ENCODE measurements at regions not wholly inside any gene's neighbourhood (a gene's known extent, or its start where the extent isn't known, plus 50 kb on each side); places are given as distances from the start of the nearest gene placed in this dataset.
A peak's percentile ranks its signal among the peaks of the same experiment; 100 is the strongest.
"Not testable (repeated sequence)": the region's sequence is repeated elsewhere in the genome, so short reads cannot be mapped to it uniquely, and the experiment has no call there.

GRCh38 chr10:25869609-25870008, 64.4 kb upstream of the MYO3A start:
- no peak for DNase-seq

- DNase-seq, result not testable (repeated sequence)
These were observed 59.6 kb upstream of the MYO3A start for GRCh38 chr10:25874402-25874801.

GRCh38 chr10:25875556-25876165, 58.4 kb upstream of the MYO3A start:
- peak; percentile 85 for DNase-seq

GRCh38 chr10:25877296-25877695, 56.7 kb upstream of the MYO3A start:
- no peak for DNase-seq

Measured in NCI-H1436 (cell line).